AG09309 (cell line): ENCODE measurements at regions not wholly inside any gene's neighbourhood (a gene's known extent, or its start where the extent isn't known, plus 50 kb on each side); places are given as distances from the start of the nearest gene placed in this dataset.
A peak's percentile ranks its signal among the peaks of the same experiment; 100 is the strongest.
"Not testable (repeated sequence)": the region's sequence is repeated elsewhere in the genome, so short reads cannot be mapped to it uniquely, and the experiment has no call there.

Experiments used
- DNase-seq: peaks from one replicate; pipeline ENCODE4 v3.0.0-alpha.2; 2010; ENCODE audit warnings: low read depth
- H3K4me3 ChIP-seq: 2 replicates; pipeline ENCODE4 v1.5.1; 2011; ENCODE audit warnings: mild to moderate bottlenecking, low read depth, low read length, moderate library complexity; ENCODE audit not compliant: control insufficient read depth
- TF ChIP-seq, protein P1 (sequence below): IDR thresholded peaks from 2 replicates; pipeline ENCODE4 v1.5.1; 2011; ENCODE audit warnings: mild to moderate bottlenecking, low read depth, low read length, inconsistent platforms; ENCODE audit not compliant: insufficient read depth, control insufficient read depth; ENCODE audit errors: missing control alignments

DNA sequence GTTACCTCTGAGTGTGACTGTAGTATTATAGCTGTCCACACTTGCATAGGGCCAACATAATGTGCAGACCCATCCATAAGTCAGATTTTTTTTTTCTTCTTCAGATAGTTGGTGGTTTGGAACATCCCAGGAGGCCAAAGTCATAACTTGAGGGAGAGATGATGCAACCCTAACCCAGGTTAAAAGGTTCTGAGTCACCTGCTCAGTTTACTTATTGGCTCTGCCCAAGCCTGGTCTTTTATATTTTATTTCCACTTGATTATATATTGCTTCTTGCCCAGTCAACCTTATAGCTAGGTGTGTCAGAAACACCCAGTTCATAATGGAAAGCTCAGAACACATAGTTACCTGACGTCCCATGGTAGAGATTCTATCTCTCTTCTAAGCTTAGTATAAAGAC, 113.1 kb upstream of the PCSK1 start:
- H3K4me3 ChIP-seq = no peak overlapping the region
- no peak for DNase-seq
- TF ChIP-seq, protein P1, sequence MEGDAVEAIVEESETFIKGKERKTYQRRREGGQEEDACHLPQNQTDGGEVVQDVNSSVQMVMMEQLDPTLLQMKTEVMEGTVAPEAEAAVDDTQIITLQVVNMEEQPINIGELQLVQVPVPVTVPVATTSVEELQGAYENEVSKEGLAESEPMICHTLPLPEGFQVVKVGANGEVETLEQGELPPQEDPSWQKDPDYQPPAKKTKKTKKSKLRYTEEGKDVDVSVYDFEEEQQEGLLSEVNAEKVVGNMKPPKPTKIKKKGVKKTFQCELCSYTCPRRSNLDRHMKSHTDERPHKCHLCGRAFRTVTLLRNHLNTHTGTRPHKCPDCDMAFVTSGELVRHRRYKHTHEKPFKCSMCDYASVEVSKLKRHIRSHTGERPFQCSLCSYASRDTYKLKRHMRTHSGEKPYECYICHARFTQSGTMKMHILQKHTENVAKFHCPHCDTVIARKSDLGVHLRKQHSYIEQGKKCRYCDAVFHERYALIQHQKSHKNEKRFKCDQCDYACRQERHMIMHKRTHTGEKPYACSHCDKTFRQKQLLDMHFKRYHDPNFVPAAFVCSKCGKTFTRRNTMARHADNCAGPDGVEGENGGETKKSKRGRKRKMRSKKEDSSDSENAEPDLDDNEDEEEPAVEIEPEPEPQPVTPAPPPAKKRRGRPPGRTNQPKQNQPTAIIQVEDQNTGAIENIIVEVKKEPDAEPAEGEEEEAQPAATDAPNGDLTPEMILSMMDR = no peak

DNA sequence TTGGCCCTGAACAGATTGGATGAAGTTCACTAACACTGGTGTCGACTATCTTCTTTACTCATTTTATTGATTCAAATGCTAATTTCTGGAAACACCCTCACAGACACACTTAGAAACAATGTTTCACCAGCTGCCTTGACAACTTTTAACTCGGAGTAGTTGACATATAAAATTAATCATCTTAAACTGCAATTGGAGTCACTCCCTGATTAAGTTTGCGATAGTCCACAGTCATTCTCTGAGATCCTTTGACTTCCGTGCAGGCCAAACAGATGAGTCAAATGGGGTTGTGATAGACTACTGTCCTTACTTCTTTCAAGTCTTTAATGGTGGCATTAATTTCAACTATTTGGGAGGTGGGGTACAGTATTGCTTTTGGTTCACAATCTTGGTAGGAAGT, 114.4 kb upstream of the PCSK1 start:
- no peak overlapping the region for H3K4me3 ChIP-seq
- DNase-seq = no peak
- TF ChIP-seq, protein P1 = no peak

DNA sequence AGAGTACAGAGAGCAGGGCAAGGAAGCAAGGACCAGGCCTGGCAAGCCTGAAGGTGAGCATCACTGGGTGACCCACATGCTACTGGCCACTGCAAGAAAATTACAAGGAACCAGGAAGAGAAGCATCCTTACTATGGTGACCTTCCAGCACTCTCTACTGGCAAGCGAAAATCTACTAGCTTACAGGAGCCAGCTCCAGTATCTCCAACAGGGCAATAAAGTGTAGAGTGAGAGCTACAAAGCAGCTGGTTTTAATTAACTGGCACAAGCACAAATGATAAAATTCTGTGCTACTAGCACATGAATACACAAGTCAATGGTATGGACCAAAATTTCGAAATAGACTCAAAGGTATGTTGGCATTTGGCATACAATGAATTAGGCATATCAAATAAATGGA, 113.3 kb upstream of the CAST start:
- peak; percentile 72 for DNase-seq
- TF ChIP-seq, protein P1 = peak; percentile 31
- no peak overlapping the region for H3K4me3 ChIP-seq

DNA sequence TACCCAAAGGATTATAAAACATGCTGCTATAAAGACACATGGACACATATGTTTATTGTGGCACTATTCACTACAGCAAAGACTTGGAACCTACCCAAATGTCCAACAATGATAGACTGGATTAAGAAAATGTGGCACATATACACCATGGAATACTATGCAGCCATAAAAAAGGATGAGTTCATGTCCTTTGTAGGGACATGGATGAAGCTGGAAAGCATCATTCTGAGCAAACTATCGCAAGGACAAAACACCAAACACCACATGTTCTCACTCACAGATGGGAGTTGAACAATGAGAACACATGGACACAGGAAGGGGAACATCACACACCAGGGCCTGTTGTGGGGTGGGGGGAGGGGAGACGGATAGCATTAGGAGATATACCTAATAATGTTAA, 101.3 kb upstream of the CAST start:
- H3K4me3 ChIP-seq, DNase-seq: not testable (repeated sequence)

DNA sequence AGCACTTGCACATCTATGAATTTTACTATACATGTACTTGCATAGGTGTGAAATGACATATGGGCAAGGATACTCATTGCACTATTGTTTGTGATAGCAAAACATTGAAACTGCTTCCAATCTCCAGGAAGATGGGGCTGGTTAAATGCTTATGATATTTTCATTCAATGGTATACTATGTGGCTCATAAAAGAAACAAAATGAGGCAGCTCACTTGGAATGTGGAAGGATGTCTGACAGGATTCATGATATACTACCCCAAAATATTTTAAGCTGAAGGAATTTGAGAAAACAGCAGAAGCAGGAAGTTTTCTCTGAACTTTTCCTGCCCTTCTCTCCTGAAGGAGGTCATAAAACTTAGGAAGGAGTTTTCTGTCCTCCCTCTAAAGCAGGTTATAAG, 99.6 kb upstream of the CAST start:
- H3K4me3 ChIP-seq = no peak overlapping the region
- no peak for DNase-seq
- TF ChIP-seq, protein P1 = no peak

DNA sequence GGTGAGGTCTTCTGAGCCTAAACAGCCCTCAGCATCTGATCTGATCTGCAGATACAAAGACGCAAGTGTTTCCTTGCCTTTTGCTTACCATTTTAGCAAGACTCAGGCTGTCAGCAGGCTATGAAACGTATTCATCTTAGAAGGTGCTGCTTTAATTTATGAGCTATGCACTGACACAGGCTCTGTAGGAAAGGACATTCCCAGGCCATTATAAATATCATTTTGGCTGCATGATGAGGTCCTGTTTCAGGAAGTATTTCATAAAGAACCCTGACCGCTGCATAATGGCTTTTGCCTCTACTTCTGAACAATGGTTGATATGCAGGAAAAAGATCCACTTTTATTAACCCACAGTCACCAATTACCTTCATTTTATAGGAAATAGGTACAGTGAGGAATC, 98.4 kb upstream of the CAST start:
- TF ChIP-seq, protein P1 = no peak
- no peak overlapping the region for H3K4me3 ChIP-seq
- DNase-seq = no peak

DNA sequence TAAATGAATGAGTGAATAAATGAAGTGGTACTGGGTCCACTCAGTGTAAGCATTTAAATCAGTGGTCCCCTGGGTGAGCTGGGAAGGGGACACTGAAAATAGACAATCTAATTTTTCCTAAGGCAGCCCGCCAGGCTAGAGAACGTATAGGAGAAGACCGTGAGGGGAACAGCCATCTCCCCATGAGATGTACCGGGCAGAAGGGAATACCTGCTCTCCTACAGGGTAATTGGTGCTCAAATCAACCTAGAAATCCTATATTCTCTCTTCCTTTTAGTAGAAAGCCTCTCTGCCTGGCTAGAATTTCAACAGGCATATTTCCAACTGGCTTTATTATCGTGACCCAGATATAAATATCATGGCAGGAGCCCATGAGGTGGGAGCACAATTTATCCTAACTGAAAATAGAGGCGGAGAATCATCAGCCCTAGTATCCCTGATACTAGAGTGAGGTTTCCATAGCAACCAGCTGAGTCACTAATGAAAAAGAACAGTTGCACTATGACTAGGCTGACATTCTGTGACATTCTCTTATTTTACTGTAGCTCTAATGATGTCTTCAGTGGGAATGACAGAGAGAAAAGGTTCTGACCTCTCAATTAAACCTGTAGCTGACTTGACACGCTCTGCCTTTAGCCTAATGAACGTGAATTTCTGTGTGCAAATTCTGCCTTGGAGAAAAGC, 96.5 kb upstream of the CAST start:
- TF ChIP-seq, protein P1 = no peak
- DNase-seq = no peak
- no peak overlapping the region for H3K4me3 ChIP-seq
